ENCODE measurements at regions not wholly inside any gene's neighbourhood (a gene's known extent, or its start where the extent isn't known, plus 50 kb on each side); places are given as distances from the start of the nearest gene placed in this dataset.

DNA sequence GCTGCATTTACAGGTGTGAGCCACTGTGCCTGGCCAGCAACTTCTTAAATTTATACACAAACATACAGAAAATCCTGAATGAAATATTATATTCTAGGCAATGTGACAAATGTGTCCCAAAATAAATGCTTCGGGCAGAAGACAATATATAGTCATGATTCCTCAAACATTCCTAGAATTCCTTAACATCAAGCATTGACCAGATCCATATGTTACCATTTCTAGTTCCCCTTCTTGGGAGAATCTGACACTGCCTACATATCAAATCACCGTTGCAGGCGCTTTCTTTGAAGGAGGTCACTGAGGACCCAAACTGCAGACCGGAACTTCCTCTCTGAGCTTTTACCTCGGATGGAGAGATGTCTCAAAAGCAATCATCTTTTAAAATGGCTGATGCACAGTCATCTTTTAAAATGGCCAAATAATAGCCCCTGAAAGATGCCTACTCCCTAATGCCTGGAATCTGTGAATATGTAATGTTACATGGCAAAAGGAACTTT is 323.5 kb downstream of the PHF14 start:
- TF ChIP-seq EZH2 (IDR thresholded peaks at IDR 0.05; ENCODE audit: low read length, missing control alignments) = no peak
- TF ChIP-seq, protein P1, sequence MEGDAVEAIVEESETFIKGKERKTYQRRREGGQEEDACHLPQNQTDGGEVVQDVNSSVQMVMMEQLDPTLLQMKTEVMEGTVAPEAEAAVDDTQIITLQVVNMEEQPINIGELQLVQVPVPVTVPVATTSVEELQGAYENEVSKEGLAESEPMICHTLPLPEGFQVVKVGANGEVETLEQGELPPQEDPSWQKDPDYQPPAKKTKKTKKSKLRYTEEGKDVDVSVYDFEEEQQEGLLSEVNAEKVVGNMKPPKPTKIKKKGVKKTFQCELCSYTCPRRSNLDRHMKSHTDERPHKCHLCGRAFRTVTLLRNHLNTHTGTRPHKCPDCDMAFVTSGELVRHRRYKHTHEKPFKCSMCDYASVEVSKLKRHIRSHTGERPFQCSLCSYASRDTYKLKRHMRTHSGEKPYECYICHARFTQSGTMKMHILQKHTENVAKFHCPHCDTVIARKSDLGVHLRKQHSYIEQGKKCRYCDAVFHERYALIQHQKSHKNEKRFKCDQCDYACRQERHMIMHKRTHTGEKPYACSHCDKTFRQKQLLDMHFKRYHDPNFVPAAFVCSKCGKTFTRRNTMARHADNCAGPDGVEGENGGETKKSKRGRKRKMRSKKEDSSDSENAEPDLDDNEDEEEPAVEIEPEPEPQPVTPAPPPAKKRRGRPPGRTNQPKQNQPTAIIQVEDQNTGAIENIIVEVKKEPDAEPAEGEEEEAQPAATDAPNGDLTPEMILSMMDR (conservative IDR thresholded peaks at IDR 0.05 in 1 of 2, IDR thresholded peaks at IDR 0.05 in 1 of 2; ENCODE audit: low read depth in 1 of 2, low read length in 2 of 2) = no peak

Measured in fibroblast of lung (primary cell).